SJSA1 (cell line): ENCODE measurements at regions not wholly inside any gene's neighbourhood (a gene's known extent, or its start where the extent isn't known, plus 50 kb on each side); places are given as distances from the start of the nearest gene placed in this dataset.
A peak's percentile ranks its signal among the peaks of the same experiment; 100 is the strongest.

ENCODE experiments used
- DNase-seq, 2 experiments: peaks; one replicate each; pipeline ENCODE4 v3.0.0-alpha.2; 2015 to 2020; ENCODE audit warnings: low spot score in 2 of 2, low read depth in 1 of 2
- H3K27ac ChIP-seq: fragments of 250-450 bp; sonication (Bioruptor Pico); 2 replicates; pipeline ENCODE4 v1.5.1; 2020; ENCODE audit warnings: mild to moderate bottlenecking, moderate library complexity
- H3K27me3 ChIP-seq: fragments of 250-450 bp; sonication (Bioruptor Pico); replicated peaks from 2 replicates; pipeline ENCODE4 v1.5.1; 2020; ENCODE audit warnings: mild to moderate bottlenecking, moderate library complexity
- H3K36me3 ChIP-seq: fragments of 250-450 bp; sonication (Bioruptor Pico); 2 replicates; pipeline ENCODE4 v1.5.1; 2020; ENCODE audit warnings: mild to moderate bottlenecking
- H3K4me1 ChIP-seq: fragments of 250-450 bp; sonication (Bioruptor Pico); replicated peaks from 2 replicates; pipeline ENCODE4 v1.6.1; 2021; ENCODE audit warnings: mild to moderate bottlenecking
- H3K4me3 ChIP-seq: fragments of 250-450 bp; sonication (Bioruptor Pico); 2 replicates; pipeline ENCODE4 v1.5.1; 2020; ENCODE audit warnings: mild to moderate bottlenecking
- H3K9me3 ChIP-seq: fragments of 250-450 bp; sonication (Bioruptor Pico); replicated peaks from 2 replicates; pipeline ENCODE4 v1.5.1; 2020; ENCODE audit warnings: mild to moderate bottlenecking

GRCh38 chr5:10151656-10152055 is 98.0 kb downstream of the ATPSCKMT start:
- no peak for DNase-seq
- H3K4me3 ChIP-seq, result no peak overlapping the region

DNA sequence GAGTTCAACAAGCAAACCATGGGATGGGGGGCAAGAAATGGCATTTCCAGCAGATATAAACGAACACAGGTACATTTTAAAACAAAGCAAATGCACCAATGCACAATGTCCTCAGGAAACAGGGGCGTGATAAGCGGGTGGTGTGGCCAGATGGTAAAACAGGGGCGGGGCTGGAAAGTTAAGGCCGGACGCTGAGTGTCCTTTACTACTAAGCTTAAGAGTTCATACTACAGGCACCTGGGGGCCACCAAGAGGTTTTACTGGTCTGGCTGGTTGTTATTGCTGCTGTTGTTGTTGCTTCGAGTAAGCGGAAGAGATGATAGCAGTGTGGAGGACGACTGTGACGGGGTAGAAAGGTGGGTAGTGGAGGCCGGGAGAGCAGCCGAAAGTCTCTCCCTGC is 99.8 kb downstream of the ATPSCKMT start:
- H3K27me3 ChIP-seq, result no peaks in the 10 kb centered on the region
- H3K36me3 ChIP-seq, result no peaks in the 10 kb centered on the region
- H3K27ac ChIP-seq, result no peak overlapping the region
- no peak overlapping the region for H3K4me3 ChIP-seq
- DNase-seq, result no peak
- H3K4me1 ChIP-seq, result no peaks in the 10 kb centered on the region
- H3K9me3 ChIP-seq, result no peaks in the 10 kb centered on the region

More at GRCh38 chr5:10151656-10152055, 98.0 kb downstream of the ATPSCKMT start:
- Histone ChIP-seq H3K4me1 (no peaks in the 10 kb centered on the region), H3K9me3 (no peaks in the 10 kb centered on the region), H3K27me3 (no peaks in the 10 kb centered on the region), H3K36me3 (no peaks in the 10 kb centered on the region), H3K27ac (no peak overlapping the region)

GRCh38 chr5:10145923-10146401 is 103.7 kb downstream of the ATPSCKMT start:
- Histone ChIP-seq H3K27me3 (no peaks in the 10 kb centered on the region), H3K9me3 (no peaks in the 10 kb centered on the region), H3K27ac (no peak overlapping the region), H3K4me1 (no peaks in the 10 kb centered on the region), H3K4me3 (no peak overlapping the region), H3K36me3 (no peaks in the 10 kb centered on the region)
- peak in 1 of 2 experiments; percentile 34 for DNase-seq

- Histone ChIP-seq H3K9me3 (no peaks in the 10 kb centered on the region), H3K27ac (no peak overlapping the region), H3K4me1 (no peaks in the 10 kb centered on the region), H3K4me3 (no peak overlapping the region), H3K36me3 (no peaks in the 10 kb centered on the region), H3K27me3 (no peaks in the 10 kb centered on the region)
- no peak for DNase-seq
These were observed 105.6 kb downstream of the ATPSCKMT start for GRCh38 chr5:10144040-10144439.

DNA sequence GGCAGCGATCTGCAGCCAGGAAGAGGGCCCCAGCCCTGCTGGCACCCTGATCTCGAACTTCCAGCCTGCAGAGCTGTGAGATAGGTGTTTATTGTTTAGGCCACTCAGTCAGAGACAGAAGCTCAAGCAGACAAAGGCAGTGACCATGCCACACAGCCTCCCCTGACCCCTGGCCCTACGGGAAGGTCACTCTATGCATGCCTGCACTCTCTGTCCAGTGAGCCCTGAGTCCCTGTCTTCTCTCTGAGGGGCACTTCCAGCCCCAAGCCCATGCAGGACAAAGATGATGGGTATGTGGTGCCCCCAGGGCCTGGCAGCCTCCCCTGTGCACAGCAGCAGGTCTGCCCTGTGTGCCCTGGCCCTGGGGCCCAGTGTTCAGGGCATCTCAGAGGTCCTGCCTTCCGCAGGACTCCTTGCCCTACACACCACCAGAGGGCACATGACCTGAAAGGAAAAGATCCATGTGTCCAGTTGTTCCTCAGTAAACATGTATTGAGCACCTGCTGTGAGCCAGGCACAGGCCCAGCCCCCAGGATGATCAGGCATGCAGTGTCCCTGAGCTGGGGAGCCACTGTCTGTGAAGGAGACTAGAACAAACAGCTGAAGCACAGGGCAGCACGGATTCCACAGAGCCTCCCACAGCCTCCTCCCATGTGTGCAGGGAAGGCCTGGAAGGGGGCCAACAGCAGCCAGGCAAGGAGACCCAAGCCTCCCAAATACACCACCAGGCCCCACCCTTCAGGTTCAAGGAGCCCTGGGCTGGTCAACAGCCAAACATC is 109.3 kb downstream of the ATPSCKMT start:
- Histone ChIP-seq H3K27me3 (no peaks in the 10 kb centered on the region), H3K9me3 (no peaks in the 10 kb centered on the region), H3K4me1 (no peaks in the 10 kb centered on the region), H3K36me3 (no peaks in the 10 kb centered on the region), H3K4me3 (no peak overlapping the region), H3K27ac (no peak overlapping the region)
- DNase-seq, result peak in 1 of 2 experiments; percentile 33

DNA sequence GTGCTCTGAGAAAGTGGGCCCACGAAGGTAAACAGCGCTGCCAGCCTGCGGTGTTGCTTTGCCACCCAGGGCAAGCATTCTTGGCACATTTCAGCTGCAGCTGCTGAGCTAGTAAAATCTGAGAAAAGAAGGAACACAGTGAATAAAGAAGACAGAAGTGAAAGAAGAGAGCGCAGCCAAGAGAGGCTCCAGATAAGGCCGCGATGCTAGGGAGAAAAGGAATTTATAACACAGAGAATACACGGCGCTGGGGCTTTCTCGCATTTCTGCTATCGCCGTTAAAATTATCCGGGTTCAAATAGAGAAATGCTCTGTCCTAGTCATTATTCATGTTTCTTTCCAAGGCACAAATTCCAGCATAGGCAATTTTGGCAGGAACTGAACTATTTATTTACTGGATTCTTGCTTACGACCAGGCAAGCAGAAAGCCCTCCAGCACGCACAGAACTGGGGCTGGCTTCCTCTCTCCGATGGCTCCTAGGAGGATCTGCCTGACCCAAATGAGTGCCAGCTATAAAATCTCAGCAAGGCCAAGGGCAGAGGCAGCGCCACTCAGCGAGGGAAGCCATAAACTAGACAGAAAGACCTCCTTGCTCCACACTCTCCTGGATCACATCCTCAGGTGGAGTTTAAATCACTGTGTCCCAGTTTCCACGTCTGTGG is 111.2 kb downstream of the ATPSCKMT start:
- peak in 1 of 2 experiments; percentile 25 for DNase-seq
- Histone ChIP-seq H3K4me3 (no peak overlapping the region), H3K9me3 (no peaks in the 10 kb centered on the region), H3K27ac (no peak overlapping the region), H3K4me1 (no peaks in the 10 kb centered on the region), H3K27me3 (no peaks in the 10 kb centered on the region), H3K36me3 (no peaks in the 10 kb centered on the region)

DNA sequence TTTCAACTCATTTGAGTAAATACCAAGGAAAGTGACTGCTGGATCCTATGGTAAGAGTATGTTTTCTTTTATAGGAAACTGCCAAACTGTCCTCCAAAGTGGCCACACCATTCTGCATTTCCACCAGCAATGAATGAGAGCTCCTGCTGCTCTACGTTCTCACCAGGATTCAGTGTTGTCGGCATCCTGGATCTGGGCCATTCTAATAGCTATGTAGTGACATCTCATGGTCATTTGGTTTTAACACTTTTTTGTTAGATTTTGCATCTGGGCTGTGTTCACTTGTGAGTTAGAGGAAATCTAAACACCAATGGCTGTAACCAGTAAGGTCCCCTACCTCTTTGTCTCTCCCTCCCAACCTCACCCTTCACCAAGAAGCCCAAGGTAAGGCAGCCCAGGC is 115.9 kb downstream of the ATPSCKMT start:
- Histone ChIP-seq H3K27me3 (no peaks in the 10 kb centered on the region), H3K36me3 (no peaks in the 10 kb centered on the region), H3K4me3 (no peak overlapping the region), H3K27ac (no peak overlapping the region), H3K9me3 (no peaks in the 10 kb centered on the region), H3K4me1 (no peaks in the 10 kb centered on the region)
- no peak for DNase-seq

GRCh38 chr5:10130881-10131280 is 118.8 kb downstream of the ATPSCKMT start:
- Histone ChIP-seq H3K4me1 (no peaks in the 10 kb centered on the region), H3K27ac (no peak overlapping the region), H3K4me3 (no peak overlapping the region), H3K27me3 (no peaks in the 10 kb centered on the region), H3K9me3 (no peaks in the 10 kb centered on the region), H3K36me3 (no peaks in the 10 kb centered on the region)
- DNase-seq, result no peak

GRCh38 chr5:10126900-10127299 is 122.8 kb downstream of the ATPSCKMT start:
- H3K9me3 ChIP-seq, result no peaks in the 10 kb centered on the region
- no peak overlapping the region for H3K4me3 ChIP-seq
- H3K36me3 ChIP-seq, result no peaks in the 10 kb centered on the region
- H3K4me1 ChIP-seq, result no peaks in the 10 kb centered on the region
- H3K27me3 ChIP-seq, result no peaks in the 10 kb centered on the region
- no peak for DNase-seq
- no peak overlapping the region for H3K27ac ChIP-seq

- no peak for DNase-seq
- Histone ChIP-seq H3K4me3 (no peak overlapping the region), H3K9me3 (no peaks in the 10 kb centered on the region), H3K27me3 (no peaks in the 10 kb centered on the region), H3K36me3 (no peaks in the 10 kb centered on the region), H3K27ac (no peak overlapping the region), H3K4me1 (no peaks in the 10 kb centered on the region)
These were observed 124.6 kb downstream of the ATPSCKMT start for GRCh38 chr5:10125116-10125515.

DNA sequence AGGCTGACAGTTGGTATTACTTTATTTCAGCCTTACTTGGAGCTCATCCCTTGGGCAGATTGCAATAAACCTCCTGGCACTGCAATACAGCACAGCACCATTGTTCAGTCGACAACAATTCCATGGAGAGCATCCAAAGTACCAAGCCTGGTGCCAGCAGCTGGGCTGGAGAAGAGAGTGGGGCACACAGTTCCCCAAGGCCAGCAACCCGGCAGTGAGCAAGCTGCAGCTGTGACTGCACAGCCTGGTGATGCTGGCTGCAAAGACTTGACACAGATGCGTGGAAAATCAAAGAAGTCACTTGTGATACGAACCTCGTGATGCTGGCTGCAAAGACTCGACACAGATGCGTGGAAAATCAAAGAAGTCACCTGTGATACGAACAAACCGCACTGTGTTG is 125.4 kb downstream of the ATPSCKMT start:
- no peaks in the 10 kb centered on the region for H3K4me1 ChIP-seq
- H3K4me3 ChIP-seq, result no peak overlapping the region
- H3K36me3 ChIP-seq, result no peaks in the 10 kb centered on the region
- peak in 1 of 2 experiments; percentile 33 for DNase-seq
- no peaks in the 10 kb centered on the region for H3K27me3 ChIP-seq
- H3K27ac ChIP-seq, result no peak overlapping the region
- H3K9me3 ChIP-seq, result no peaks in the 10 kb centered on the region

DNA sequence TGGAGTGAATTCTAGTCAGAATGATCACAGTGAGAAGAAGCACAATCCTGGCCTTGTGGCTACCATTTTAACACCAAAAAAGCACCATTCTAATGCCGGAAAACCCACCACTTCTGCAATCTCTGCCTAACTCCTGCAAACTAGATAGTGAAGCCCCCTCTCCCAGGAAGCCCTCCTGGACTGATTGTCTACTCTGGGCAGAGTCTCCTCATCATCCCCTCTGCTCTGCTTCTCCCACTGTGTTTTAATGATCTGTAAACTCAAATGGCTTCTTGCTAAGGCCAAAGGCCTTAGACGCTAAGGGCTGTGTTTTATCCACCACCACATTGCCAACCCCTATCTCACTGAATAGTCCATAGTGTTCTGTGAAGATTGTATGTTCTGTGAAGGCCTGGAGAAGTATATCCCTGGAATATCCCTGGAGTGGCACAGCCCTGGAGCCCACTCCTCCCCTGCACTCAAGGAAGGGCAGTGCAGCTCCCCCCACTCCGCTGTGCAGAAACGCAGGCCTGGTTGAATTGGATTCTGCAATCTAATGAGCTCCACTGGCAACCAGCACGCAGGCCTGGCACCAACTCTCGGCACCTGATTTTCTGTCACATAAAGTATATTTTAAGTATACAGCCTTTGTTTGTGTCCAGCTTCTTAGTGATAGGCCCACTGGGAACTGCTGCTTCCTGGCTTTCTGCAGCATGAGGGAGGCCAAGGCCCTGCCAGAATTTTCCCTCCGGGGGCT is 126.3 kb downstream of the ATPSCKMT start:
- Histone ChIP-seq H3K4me1 (no peaks in the 10 kb centered on the region), H3K27ac (no peak overlapping the region), H3K4me3 (no peak overlapping the region), H3K27me3 (no peaks in the 10 kb centered on the region), H3K9me3 (no peaks in the 10 kb centered on the region), H3K36me3 (no peaks in the 10 kb centered on the region)
- peak in 1 of 2 experiments; percentile 39 for DNase-seq

- no peak for DNase-seq
- Histone ChIP-seq H3K36me3 (no peaks in the 10 kb centered on the region), H3K27ac (no peak overlapping the region), H3K27me3 (no peaks in the 10 kb centered on the region), H3K9me3 (no peaks in the 10 kb centered on the region), H3K4me1 (no peaks in the 10 kb centered on the region), H3K4me3 (no peak overlapping the region)
These were observed 127.5 kb downstream of the ATPSCKMT start for GRCh38 chr5:10122076-10122726.
